SJSA1 (cell line): ENCODE measurements at regions not wholly inside any gene's neighbourhood (a gene's known extent, or its start where the extent isn't known, plus 50 kb on each side); places are given as distances from the start of the nearest gene placed in this dataset.
"Not testable (repeated sequence)": the region's sequence is repeated elsewhere in the genome, so short reads cannot be mapped to it uniquely, and the experiment has no call there.

Source experiments
- DNase-seq, 2 experiments: peaks; one replicate each; pipeline ENCODE4 v3.0.0-alpha.2; 2015 to 2020; ENCODE audit warnings: low spot score in 2 of 2, low read depth in 1 of 2
- H3K27ac ChIP-seq: fragments of 250-450 bp; sonication (Bioruptor Pico); 2 replicates; pipeline ENCODE4 v1.5.1; 2020; ENCODE audit warnings: mild to moderate bottlenecking, moderate library complexity
- H3K27me3 ChIP-seq: fragments of 250-450 bp; sonication (Bioruptor Pico); replicated peaks from 2 replicates; pipeline ENCODE4 v1.5.1; 2020; ENCODE audit warnings: mild to moderate bottlenecking, moderate library complexity
- H3K36me3 ChIP-seq: fragments of 250-450 bp; sonication (Bioruptor Pico); 2 replicates; pipeline ENCODE4 v1.5.1; 2020; ENCODE audit warnings: mild to moderate bottlenecking
- H3K4me1 ChIP-seq: fragments of 250-450 bp; sonication (Bioruptor Pico); replicated peaks from 2 replicates; pipeline ENCODE4 v1.6.1; 2021; ENCODE audit warnings: mild to moderate bottlenecking
- H3K4me3 ChIP-seq: fragments of 250-450 bp; sonication (Bioruptor Pico); 2 replicates; pipeline ENCODE4 v1.5.1; 2020; ENCODE audit warnings: mild to moderate bottlenecking
- H3K9me3 ChIP-seq: fragments of 250-450 bp; sonication (Bioruptor Pico); replicated peaks from 2 replicates; pipeline ENCODE4 v1.5.1; 2020; ENCODE audit warnings: mild to moderate bottlenecking

DNA sequence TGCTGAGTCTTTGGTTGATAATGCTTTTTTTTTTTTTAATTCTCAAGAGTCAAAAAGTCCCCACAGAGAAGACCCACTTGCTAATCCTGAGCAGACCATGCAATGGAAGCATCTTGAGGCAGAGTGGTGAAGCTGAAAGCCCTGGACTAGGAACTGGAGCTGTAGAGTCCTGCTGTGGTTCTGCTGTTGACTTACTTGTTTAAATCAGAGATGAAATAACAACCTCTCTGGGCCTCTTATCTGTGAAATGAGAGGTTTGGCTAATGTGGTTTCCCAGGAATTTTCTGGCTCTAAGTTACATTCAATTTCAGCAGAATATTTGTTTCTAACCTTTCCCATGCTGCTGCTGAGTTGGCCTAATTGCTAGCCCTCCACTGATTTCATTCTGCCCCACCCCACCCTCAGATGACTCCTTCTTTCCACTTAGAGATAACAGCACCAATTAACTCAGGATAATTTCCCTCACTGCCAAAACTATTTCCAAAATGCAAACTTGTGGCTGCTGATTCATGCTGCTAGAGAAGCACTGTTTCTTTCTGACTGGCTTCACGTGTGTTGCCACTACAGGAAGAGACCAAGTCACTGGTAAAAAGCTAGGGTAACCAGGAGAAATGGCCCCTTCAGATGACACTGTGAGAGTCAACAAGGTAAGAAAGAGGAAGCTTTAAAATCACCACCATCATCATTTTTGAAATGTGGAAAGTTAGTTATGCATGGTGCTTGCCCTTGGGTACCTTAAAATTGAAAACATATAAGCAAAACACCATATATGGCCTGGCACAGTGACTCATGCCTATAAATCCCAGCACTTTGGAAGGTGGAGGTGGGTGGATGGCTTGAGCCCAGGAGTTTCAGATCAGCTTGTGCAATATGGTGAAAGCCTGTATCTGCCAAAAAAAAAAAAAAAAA lies 326.4 kb downstream of the DCHS2 start:
- Histone ChIP-seq H3K4me3 (no peak overlapping the region), H3K9me3 (no peaks in the 10 kb centered on the region), H3K36me3 (no peaks in the 10 kb centered on the region), H3K4me1 (no peaks in the 10 kb centered on the region), H3K27ac (no peak overlapping the region), H3K27me3 (no peaks in the 10 kb centered on the region)
- DNase-seq = peak in 1 of 2 experiments; percentile 41

DNA sequence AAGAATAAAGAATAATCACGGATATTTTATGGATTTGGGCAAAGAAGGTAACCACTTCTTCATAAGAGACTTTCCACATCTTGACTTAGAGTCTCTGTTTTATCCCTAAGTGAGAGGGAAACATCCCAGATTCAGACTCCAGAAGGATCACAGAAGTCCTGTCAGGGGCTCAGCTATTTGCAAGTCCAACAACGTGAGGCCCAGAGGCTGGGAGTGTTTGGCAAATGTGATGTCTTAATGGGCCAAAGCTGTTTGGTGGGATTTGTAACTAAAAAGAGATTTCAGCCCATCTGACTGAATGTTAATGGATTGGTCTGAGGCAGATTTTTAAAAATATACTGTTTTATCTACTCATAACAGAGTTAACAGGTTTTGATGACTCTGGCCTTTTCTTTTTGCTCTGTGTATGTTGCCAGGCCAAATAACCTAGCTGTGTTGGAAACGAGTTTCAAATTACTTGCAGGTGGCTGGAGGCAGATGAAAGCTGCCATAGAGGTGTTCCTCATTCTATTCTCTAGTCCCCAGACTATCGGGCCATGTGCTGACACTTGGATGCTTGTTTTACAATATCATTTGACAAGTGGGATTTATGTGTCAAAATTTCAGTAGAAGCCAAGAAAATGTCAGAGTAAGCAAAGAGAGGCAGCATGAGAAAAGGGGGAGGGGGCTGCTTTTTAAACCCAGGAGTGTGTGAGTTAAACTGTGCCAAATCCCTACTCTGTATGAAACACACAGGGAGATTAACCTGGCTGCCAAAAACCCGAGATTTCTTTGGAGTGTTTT lies 330.9 kb downstream of the DCHS2 start:
- Histone ChIP-seq H3K4me1 (no peaks in the 10 kb centered on the region), H3K9me3 (no peaks in the 10 kb centered on the region), H3K36me3 (no peaks in the 10 kb centered on the region), H3K27ac (no peak overlapping the region), H3K27me3 (no peaks in the 10 kb centered on the region), H3K4me3 (no peak overlapping the region)
- no peak for DNase-seq

DNA sequence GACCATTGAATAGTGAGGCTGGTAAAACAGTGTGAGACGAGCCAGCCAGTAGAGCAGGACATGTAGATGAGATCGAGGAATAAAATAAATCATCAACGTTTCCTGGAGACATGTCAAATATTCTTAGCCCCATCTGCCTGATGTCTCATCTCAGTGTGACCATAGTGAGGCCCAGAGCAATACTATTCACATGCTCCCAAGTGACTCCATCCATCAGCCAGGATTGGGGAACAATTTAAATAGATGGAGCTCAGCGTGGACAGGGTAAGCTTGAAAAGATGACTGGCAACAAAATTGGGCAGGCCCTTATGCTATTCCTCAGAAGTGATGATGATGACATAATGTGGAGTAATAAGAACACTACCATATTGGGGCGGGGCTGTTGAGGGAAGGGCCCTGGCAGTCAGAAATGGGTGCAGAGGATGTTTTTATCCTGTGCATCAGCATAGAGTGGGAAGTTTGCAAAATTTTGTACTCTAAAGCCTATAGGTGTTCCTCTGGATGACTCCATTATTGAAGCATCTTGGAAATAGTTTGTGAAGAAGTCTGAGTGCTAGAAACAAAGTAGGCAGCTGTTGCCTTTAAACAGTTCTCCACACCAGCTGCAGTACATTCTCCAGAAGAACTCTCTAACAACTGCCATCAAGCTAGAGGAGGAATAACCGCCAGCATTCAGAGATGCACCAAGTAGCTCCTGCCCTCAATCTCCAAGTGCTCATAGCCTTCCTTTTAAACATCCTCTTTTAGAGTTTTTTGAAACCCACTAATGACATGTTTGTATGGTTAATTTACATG lies 333.0 kb downstream of the DCHS2 start:
- no peaks in the 10 kb centered on the region for H3K27me3 ChIP-seq
- H3K36me3 ChIP-seq = no peaks in the 10 kb centered on the region
- no peaks in the 10 kb centered on the region for H3K4me1 ChIP-seq
- DNase-seq = no peak
- H3K9me3 ChIP-seq = no peaks in the 10 kb centered on the region
- H3K4me3 ChIP-seq = no peak overlapping the region
- no peak overlapping the region for H3K27ac ChIP-seq

DNA sequence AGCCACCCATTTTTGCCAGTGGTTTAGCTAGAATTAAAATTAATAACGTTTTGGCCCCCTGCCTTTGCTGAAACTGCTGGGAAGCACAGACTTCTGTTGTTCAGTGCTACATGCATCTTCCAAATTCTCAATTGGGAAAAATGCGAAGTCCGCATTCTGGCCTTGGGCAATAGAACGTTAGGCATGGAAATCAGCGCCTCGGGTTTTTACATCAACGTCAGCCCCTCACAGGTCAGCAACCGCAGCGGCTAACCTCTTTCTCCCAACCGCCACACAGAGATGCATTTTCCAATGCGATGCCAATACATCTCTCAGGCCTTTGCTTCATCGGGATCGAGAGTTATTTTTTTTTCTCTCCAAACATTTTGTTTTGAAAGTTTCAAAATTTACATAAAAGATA lies 339.1 kb downstream of the DCHS2 start:
- H3K36me3 ChIP-seq = no peaks in the 10 kb centered on the region
- H3K27ac ChIP-seq = no peak overlapping the region
- no peak overlapping the region for H3K4me3 ChIP-seq
- no peaks in the 10 kb centered on the region for H3K27me3 ChIP-seq
- no peak for DNase-seq
- H3K9me3 ChIP-seq = no peaks in the 10 kb centered on the region
- H3K4me1 ChIP-seq = no peaks in the 10 kb centered on the region

DNA sequence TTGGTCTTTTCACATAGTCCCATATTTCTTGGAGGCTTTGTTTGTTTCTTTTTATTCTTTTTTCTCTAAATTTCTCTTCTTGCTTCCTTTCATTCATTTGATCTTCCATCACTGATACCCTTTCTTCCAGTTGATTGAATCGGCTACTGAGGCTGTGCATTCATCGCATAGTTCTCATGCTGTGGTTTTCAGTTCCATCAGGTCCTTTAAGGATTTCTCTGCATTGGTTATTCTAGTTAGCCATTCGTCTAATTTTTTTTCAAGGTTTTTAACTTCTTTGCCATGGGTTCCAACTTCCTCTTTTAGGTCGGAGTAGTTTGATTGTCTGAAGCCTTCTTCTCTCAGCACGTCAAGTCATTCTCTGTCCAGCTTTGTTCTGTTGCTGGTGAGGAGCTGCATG lies 342.4 kb downstream of the DCHS2 start:
- H3K27ac ChIP-seq, DNase-seq, H3K4me1 ChIP-seq, H3K36me3 ChIP-seq, H3K27me3 ChIP-seq, H3K4me3 ChIP-seq, H3K9me3 ChIP-seq: not testable (repeated sequence)

DNA sequence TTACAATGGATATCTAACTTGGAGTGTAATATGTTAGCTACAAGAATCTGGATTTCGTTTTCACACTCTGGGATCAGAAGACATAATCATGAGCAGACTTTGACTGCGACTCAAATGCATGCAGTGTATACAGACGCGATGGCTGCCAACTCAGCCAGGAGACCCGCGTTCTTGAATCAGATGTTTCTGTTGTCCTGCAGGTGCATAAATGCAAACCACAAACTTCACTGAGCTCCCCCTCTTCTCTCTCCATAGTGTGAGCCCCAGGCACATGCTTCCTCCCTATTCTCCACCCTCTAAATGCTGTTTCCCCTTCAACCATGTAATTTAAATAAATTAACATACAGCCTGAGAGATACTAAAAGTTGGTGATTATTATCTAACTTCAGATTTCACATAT lies 347.9 kb downstream of the DCHS2 start:
- DNase-seq = no peak

DNA sequence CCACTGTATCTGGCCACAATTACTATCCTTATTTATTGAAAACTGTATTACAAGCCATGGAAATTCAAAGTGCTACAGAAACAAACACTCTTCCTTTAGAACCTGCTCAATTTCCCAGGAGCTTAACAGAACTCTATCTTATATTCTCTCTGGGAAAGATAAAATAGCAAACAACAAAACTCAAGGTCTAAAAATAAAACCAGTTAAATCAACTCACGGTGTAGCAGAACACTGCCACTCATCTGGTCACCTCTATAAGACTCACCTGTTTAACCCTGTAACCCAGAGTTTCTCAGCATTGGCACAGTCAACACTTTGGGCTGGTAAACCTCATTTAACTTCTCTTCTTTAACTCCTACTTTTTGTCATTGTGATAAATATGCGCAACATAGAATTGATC lies 348.9 kb downstream of the DCHS2 start:
- Histone ChIP-seq H3K4me3 (no peak overlapping the region), H3K4me1 (no peaks in the 10 kb centered on the region), H3K27ac (no peak overlapping the region), H3K27me3 (no peaks in the 10 kb centered on the region), H3K9me3 (no peaks in the 10 kb centered on the region), H3K36me3 (no peaks in the 10 kb centered on the region)
- no peak for DNase-seq

More for the DNA sequence above, 347.9 kb downstream of the DCHS2 start:
- Histone ChIP-seq H3K36me3 (no peaks in the 10 kb centered on the region), H3K27me3 (no peaks in the 10 kb centered on the region), H3K9me3 (no peaks in the 10 kb centered on the region), H3K27ac (no peak overlapping the region), H3K4me1 (no peaks in the 10 kb centered on the region), H3K4me3 (no peak overlapping the region)

DNA sequence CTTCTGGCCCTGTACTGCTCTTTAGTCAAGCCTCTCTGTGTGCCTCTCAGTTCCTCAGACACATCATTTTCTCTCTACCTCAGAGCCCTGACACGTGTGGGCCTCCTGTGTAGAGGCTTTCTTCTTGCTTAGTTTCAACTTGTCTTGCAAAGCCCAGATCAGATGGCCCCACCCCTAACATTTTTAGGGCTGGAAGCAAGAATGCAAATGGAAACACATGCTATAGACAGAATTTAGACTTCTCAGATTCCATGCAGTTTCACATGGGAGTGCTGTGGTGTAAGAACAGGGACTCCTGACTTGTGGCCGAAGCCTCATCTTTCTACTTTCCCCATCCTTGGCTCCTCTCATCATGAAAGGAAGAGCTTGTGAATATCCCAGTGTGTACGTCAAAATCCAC lies 350.7 kb downstream of the DCHS2 start:
- Histone ChIP-seq H3K9me3 (no peaks in the 10 kb centered on the region), H3K4me3 (no peak overlapping the region), H3K36me3 (no peaks in the 10 kb centered on the region), H3K27me3 (no peaks in the 10 kb centered on the region), H3K27ac (no peak overlapping the region), H3K4me1 (no peaks in the 10 kb centered on the region)
- no peak for DNase-seq

DNA sequence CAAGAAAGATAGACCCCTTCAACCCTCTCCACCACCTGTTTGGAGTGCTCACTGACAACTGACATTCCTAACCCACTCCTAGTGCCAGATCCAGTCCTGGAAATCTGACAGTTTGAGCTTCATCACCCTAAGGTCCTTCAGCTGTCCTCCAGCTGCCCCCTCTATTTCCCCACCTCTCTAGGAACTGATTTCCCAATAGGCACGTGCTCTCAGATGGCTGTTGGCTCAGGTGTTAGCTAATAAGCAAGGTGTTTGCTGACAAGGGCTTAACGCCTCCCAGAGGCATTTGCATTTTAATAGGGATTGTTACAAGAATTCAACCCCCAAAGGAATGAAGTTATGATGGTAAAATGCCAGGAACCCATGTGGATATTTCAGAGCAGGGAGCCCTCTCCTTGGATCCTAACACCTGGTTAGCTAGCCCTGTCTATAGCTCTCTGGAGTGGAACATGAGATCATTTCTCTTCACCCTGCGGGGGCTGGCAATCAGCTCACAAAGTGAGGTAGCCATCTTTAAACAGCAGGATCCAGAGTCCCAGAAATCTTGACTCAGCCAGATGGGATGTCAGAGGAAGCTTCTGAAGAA lies 348.5 kb upstream of the SFRP2 start:
- no peaks in the 10 kb centered on the region for H3K36me3 ChIP-seq
- H3K9me3 ChIP-seq = no peaks in the 10 kb centered on the region
- H3K4me3 ChIP-seq = no peak overlapping the region
- no peaks in the 10 kb centered on the region for H3K27me3 ChIP-seq
- H3K4me1 ChIP-seq = no peaks in the 10 kb centered on the region
- H3K27ac ChIP-seq = no peak overlapping the region
- no peak for DNase-seq

DNA sequence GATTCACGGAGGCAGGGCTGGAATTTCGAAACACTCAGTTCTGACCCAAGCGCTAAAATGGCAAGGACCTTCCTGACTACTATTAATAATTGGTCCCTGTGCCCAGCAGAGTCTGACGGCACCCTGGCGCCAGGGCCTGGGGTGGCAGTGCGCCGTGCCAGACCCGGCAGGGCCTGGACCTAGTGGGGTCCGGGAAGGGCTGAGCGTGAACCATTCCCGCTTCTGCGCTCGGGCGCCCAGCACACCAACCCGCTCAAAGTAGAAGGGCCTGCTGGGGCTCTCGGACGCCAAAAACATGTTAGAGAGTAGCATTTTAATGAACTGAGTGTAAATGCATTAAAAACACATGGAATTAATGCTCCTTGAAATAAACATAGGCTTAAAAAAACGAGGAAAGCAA lies 346.7 kb upstream of the SFRP2 start:
- Histone ChIP-seq H3K9me3 (no peaks in the 10 kb centered on the region), H3K27ac (no peak overlapping the region), H3K4me1 (no peaks in the 10 kb centered on the region), H3K36me3 (no peaks in the 10 kb centered on the region), H3K4me3 (no peak overlapping the region), H3K27me3 (no peaks in the 10 kb centered on the region)
- no peak for DNase-seq

DNA sequence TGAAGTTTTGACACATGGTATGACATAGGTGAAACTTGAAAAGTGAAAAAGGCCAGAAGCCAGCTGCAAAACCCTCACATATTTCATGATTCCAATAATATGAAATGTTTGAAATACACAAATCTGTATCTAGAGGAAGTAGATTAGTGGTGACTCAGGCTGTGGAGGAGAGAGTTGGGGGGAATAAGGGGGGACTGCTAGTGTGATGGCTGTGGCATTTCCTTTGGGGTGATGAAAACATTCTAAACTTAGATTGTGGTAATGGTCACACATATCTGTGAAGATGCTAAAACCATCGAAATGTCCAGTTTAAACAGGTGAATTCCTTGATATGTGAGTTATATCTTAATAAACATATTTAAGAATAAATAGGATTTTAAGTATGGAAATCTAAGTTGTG lies 343.5 kb upstream of the SFRP2 start:
- no peaks in the 10 kb centered on the region for H3K36me3 ChIP-seq
- no peaks in the 10 kb centered on the region for H3K27me3 ChIP-seq
- DNase-seq = no peak
- H3K27ac ChIP-seq = no peak overlapping the region
- H3K4me3 ChIP-seq = no peak overlapping the region
- H3K4me1 ChIP-seq = no peaks in the 10 kb centered on the region
- H3K9me3 ChIP-seq = no peaks in the 10 kb centered on the region

DNA sequence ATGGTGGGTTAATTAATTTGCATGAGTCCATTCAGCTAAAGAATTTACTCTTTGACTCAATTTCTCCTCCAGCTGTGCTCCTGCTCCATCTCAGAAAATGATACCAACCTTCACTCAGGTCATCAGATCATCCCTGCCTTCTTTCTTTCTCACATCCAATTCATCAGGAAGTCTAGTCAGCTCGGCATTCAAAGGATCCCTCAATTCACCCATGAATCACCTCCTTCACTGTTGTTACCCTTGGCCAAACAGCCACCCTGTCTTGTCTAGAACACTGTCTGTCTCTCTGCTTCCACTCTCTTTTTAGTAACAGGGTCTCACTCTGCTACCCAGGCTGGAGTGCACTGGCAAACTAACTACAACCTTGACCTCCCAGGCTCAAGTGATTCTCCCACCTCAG lies 337.4 kb upstream of the SFRP2 start:
- no peaks in the 10 kb centered on the region for H3K4me1 ChIP-seq
- no peaks in the 10 kb centered on the region for H3K9me3 ChIP-seq
- DNase-seq = no peak
- H3K27ac ChIP-seq = no peak overlapping the region
- H3K27me3 ChIP-seq = no peaks in the 10 kb centered on the region
- no peak overlapping the region for H3K4me3 ChIP-seq
- H3K36me3 ChIP-seq = no peaks in the 10 kb centered on the region

DNA sequence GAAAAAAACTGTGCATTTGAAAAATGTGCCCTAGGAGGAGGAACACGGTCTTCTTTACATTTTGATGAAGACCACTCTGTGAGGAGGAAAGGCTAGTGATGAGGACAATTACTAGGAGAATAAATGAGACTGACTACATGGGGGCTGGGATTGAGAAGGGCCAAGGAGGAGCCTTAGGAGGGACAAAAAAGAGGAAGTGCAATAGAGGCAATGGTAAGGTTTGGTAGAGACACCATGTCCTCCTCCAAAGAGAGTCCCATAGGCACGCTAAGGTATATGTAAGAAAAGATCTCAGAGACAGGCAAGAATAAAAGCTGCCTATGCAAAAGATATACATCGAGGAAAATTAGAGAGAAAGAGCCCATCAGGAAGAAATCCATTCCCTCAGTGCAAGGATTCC lies 336.5 kb upstream of the SFRP2 start:
- Histone ChIP-seq H3K36me3 (no peaks in the 10 kb centered on the region), H3K27me3 (no peaks in the 10 kb centered on the region), H3K4me1 (no peaks in the 10 kb centered on the region), H3K27ac (no peak overlapping the region), H3K9me3 (no peaks in the 10 kb centered on the region), H3K4me3 (no peak overlapping the region)
- no peak for DNase-seq
